DMS79 treated with DMSO at 0.1 percent for 48 hours (cell line): ENCODE measurements at regions not wholly inside any gene's neighbourhood (a gene's known extent, or its start where the extent isn't known, plus 50 kb on each side); places are given as distances from the start of the nearest gene placed in this dataset.
"Not testable (repeated sequence)": the region's sequence is repeated elsewhere in the genome, so short reads cannot be mapped to it uniquely, and the experiment has no call there.

Experiments
- DNase-seq: peaks from one replicate; lab custom pipeline; 2025; lab: John Stamatoyannopoulos, UW

DNA sequence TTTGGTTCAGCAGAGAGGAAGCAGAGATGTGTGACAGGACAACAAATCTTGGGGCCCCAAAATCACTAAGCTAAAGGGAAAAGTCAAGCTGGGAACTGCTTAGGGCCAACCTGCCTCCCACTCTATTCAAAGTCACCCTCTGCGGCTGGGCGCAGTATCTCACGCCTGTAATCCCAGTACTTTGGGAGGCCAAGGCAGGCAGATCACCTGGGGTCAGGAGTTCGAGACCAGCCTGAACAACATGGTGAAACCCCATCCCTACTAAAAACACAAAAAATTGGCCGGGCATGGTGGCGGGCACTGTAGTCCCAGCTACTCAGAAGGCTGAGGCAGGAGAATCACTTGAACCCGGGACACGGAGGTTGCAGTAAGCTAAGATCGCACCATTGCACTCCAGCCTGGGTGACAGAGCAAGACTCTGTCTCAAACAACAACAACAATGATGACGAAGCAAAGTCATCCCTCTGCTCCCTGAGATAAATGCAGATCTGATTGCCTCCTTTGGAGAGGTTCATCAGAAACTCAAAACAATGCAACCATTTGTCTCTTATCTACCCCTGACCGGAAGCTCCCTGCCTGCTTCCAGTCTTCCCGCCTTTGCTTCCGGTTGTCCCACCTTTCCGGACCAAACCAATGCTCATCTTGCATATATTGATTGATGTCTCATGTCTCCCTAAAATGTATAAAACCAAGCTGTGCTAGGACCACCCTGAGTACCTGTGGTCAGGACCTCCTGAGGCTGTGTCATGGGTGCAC is 136.4 kb upstream of the AFDN start:
- DNase-seq: not testable (repeated sequence)

DNA sequence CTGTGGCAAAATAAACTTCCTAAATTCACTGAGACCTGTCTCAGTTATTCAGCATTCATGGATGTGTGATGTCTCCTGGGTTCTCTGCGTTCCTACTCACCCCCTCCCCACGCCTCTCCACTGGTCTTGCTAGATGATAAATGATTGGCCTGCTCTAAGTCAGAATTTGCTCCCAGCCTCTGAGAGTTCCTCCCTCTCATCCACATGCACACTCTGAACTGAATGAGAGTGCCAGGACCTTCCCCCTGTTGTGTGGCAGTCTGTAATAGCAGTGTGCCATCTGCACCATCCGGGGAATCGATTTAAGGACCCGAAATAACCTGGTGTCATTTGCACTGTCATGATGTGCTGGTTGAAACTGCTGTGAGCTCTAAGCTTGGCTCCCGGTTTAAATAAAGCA is 135.8 kb upstream of the AFDN start:
- no peak for DNase-seq

DNA sequence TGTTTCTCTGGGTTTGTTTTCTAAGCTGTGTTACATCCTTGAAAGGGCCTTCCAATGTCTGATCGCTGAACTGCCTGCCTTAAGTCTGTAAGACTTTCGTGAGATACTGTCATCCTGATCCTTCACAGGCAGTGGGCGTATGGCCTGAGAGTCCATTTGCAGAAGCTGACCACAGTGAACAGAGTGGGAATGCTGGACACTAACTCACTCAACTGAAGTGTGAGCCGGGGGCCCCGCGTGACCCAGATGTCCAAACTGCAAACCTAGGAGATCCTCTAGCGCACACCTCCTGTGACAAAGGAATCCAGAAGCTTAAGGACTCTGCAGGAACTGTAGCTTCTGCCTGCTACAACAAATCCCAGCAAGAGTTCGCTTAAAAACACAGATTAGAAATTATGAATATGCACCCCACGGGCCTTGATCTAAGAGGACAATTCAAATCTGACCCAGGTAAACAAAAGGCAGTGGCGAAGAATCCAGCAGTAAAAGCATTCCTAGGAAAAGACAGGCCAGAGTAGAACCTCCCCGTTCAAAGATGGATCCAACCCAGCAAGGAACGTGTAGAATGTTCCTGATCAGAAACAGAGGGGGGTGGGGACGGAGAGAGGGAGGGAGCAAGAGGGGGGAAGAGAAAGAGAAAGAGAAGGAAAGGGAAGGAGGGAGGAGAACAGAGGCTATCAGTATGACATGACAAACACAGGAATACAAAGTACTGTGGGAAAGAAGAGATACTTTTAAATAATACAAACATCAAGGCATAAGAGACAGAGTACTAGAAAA is 135.0 kb upstream of the AFDN start:
- no peak for DNase-seq

DNA sequence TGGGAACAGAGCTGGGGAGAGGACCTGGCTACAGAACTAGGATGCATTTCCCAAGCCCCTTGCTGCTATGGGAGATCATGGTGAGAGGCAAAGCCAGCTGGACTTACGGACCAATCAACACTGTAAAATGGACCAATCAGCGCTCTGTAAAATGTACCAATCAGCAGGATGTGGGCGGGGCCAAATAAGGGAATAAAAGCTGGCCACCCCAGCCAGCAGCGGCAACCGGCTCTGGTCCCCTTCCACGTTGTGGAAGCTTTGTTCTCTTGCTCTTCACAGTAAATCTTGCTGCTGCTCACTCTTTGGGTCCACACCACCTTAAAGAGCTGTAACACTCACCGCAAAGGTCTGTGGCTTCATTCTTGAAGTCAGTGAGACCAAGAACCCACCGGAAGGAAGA is 133.2 kb upstream of the AFDN start:
- DNase-seq: not testable (repeated sequence)

DNA sequence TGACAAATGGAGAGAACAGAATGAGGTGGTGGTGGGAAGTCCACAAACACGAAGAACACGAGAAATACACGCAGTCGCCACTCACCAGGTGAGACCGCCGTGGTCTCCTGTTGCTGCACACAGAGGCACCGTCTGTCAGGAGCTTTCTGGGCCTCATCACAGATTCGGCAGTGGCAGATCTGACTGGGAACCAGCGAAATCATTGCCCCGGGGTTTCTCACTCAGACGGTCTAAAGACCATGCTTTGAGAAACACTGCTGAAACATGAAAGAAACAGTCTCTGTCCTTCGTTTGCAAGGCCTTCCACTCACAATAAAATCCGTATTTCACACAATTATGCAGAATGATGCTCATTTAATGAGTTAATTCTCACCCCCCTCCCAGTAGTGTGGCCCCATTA is 130.9 kb upstream of the AFDN start:
- no peak for DNase-seq

DNA sequence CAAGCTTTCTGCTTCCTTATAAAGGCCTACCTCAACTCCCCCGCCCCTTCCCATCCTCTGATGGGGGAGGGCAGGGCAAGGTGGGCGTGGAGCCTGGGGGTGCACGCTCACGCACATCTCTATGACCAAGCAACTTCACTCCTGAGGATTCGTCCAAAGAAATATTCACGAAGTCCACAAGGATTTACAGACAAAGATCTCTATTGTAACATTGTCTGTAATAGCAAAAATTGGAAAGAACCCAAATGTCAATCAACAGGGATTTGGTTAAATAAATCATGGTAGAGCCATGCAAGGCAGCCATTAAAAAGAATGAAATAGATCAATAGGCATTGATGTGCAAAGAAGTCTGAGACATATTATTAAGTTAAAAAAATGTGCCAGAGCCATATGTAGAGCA is 130.4 kb upstream of the AFDN start:
- DNase-seq: no peak

DNA sequence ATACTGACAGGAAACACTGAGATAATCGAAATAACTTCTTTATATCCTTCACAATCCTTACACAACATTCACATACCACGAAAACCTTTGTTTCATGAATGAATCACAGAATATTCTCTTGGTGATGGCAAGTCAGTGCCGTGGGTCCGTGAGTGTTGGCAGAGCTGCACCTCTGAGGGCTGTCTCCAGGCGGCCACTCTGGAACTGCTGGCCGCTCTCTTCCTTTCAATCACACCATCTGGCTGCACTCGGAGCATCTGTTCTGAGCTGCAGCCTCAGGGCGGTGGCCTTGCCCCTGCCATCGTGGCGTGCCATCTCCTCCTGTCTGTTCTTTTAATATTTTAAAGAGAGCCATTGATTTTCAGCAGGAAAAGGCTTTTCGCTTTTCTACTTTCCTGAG is 129.4 kb upstream of the AFDN start:
- no peak for DNase-seq

DNA sequence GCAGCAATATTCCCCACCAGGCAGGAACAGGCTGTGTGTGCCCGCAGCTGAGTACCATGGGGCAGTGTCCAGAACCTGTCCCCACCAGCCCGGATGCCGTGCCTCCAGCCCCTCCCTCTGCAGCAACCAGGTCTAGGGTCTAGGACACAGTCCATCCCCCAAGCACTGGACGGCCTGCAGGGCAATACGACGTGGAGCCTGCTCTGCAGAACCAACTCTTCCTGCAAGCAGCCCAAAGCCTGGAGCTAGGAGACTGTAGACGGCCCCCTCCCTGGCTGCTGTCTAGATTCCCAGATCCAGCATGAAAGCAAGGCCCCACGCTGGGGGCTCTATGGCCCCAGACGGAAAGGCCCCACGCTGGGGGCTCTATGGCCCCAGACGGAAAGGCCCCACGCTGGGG is 128.2 kb upstream of the AFDN start:
- no peak for DNase-seq

DNA sequence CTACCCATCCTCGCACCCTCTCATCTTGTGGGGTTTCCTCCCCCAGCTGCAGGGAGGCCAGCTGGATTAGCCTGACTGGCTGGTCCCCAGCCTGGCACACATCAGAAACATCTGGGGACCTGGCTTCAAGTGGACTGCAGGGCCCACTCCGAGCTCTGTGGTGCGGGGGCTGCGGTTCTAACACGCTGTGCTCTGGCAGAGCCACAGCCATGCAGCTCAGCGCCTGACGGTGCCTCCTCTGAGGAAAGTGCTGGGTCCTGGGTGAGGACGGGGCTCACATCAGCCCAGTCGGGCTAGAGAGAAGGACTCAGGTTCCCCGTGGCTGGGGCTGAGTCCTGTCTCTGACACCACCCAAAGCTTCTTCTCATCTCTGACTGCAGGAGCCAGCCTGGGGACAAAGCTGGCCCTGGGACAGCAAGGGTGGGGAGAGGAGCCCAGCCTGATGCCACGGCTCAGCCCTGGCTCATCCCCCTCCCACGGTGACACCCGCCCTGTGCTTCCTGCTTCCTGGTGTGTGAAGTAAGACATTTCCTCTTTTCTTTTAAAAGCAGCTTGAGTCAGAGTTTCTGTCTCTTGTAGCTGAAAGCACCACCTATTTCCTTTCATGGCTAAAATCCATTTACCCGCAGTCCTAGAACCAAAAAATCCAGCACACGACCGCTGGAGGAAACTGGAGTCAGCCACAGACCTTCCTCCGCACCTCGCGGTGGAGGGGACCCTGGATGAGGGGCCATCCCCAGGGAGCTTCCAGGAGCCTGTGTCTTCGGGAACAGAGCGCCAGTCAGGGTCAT is 127.4 kb upstream of the AFDN start:
- no peak for DNase-seq

DNA sequence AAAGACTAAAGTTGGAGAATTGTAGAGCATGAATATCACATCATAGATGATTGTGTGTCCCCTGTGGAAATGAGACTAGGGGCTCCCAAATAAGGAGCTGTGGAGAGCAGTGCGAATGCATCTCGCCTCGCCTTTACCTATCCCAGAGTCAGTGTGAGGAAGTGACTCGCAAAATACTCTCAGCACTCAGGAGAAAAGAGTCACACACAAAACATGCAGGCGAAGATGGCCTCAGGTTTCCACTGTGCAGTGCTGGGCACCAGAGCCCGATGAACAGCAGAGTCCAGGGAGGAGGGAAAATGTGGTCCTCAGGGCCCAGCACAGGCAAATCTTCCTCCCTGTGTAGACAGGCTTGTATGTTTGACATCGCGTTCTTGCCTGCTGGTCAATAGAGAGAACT is 126.5 kb upstream of the AFDN start:
- no peak for DNase-seq

DNA sequence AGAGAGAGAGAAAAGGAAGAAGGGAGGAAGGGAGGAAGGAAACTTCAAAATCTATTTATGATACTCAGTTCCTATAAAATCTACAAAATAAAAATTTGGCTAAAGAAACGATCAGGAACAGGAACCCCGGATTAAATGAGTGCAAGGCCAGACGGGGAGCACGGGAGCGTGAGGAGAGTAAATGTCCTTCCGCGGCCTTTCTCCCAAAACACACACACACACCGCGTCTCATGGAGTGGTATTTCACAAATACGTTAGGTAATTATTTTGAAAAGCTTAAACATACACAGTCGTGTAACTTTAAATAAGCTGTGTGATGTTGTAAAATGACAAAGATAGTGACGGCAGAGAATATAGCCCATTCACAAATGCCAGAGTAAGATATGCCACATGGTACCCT is 125.7 kb upstream of the AFDN start:
- no peak for DNase-seq

DNA sequence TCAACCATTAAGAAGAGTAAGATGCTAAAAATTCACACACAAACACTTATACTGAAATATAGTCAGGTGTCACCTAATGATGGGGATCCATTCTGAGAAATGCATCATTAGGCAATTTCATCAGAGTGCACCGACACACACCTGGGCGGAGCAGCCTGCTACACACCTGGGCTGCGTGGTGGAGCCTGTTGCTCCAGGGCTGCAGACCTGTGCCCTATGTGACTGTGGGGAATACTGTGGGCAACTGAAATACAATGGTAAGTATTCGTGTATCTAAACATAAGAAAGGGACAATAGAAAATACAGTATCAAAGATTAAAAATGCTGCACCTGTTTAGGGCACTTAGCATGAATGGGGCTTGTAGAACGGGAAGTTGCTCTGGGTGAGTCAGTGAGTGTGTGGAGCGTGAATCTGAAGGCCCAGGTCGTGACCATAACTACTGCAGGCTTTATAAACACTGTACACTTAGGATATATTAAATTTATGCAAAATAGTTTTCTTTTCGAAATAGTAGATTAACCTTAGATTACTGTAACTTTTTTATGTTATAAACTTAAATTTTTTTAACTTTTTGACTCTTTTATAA is 124.4 kb upstream of the AFDN start:
- no peak for DNase-seq

DNA sequence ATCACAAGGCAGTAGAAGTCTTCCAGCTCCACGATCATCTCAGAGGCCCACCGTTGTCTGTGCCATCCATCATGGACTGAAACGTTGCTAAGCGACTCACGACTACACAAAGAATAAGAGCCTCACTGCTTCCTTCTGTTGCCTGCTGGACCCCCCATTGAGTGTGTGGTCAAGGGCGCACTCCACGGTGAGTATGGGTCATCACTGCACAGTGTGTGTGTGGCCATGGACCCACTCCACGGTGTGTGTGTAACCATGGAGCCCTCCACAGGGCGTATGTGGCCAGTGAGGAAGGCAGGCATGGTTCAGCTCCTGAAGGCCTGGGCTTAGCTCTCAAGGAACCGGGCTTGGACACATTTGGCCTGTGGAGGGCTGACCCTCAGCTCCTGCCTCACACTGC is 123.4 kb upstream of the AFDN start:
- no peak for DNase-seq

DNA sequence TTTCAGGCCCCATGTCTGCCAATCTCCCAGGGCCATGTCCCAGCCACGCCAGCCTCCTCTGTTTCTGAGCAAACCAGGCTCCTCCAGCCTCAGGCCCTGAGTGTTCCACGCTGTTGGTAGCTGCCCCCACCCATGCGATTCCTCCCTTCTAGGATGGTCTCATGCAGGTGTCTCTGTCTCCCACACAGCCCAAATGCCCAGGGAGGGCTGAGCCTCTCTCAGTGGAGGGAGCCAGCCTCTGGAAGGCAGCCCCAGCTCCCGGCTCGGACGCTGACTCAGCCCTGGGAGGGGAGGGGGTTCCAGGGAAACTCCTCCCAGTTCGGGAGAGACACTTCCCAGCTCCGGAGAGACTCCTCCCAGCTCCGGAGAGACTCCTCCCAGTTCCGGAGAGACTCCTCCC is 122.9 kb upstream of the AFDN start:
- DNase-seq: no peak

DNA sequence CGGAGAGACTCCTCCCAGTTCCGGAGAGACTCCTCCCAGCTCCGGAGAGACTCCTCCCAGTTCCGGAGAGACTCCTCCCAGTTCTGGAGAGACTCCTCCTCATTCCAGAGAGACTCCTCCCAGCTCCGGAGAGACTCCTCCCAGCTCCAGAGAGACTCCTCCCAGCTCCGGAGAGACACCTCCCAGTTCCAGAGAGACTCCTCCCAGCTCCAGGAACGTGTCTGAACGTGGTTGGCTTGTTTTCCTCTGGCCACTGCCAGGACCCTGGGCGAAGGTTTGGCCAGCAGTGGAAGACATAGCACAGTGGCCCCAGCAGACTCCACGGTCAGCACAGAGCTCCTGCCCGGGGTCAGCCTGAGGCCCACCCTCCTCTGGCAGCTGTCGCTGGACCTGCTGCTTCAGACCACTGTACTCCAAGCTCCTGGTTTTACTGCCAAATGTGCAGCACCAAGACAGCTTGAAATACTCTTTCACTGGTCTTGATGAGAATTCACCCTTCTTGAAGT is 122.3 kb upstream of the AFDN start:
- DNase-seq: no peak

DNA sequence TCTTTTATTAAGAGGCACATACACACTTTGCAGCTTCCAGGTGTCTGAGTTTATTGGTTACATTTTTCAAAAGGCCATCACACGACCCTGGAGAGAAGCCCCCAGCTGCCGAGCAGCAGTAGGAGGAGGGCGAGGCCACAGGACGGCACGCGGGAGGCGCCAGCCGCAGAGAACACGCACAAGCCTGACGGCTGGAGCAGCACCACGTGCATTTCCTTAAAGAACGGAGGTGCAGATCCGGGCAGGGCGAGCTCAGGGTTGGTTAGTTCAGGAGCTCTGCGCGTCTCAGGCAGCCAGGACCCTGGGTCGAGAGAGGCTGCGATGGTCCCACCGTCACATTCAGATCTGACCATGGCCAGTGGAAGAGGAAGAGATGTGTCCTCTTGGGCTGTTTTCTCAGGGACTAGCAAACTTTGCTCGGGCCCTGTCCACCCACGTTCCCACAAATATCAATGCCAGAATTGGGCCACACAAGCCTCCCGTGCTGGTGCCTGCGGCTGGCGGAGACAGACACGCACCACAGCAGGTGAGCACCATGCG is 121.4 kb upstream of the AFDN start:
- no peak for DNase-seq

DNA sequence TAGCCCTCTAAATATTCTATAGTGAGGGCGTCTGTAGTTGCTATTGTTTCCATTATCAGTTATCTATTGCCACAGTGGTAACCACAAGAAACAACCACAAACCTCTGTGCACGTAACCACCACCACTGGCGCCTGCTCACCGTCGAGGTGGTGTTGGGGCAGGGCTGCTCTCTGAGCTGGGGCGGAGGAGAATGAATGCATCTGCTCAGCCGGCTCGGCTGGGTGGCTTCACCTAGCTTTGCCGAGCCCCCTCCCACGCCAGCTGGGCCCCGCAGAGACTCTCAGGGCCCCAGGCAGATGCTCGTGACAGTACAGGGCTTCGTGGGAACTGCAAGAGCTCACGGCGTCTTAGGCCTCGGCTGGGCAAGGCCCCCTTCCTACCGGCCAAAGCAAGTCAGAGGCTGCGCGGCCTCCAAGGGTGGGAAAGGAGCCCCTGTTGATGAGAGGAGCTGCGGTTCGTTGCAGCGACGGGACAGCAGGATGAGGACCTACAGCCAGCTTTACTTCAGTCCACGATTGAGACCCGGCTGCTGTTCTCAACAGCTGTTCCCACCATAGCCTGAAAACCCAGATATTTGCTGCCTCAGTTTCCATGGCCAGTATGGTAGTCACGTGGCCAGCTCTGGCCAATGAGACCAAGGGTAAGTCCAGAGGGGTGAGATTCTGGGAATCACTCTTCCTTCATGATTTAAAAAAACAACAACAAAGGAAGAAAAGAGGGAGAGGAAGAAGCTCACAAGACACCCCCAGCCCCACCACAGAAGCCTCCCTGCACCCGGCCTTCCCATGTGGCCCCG is 120.2 kb upstream of the AFDN start:
- DNase-seq: no peak

DNA sequence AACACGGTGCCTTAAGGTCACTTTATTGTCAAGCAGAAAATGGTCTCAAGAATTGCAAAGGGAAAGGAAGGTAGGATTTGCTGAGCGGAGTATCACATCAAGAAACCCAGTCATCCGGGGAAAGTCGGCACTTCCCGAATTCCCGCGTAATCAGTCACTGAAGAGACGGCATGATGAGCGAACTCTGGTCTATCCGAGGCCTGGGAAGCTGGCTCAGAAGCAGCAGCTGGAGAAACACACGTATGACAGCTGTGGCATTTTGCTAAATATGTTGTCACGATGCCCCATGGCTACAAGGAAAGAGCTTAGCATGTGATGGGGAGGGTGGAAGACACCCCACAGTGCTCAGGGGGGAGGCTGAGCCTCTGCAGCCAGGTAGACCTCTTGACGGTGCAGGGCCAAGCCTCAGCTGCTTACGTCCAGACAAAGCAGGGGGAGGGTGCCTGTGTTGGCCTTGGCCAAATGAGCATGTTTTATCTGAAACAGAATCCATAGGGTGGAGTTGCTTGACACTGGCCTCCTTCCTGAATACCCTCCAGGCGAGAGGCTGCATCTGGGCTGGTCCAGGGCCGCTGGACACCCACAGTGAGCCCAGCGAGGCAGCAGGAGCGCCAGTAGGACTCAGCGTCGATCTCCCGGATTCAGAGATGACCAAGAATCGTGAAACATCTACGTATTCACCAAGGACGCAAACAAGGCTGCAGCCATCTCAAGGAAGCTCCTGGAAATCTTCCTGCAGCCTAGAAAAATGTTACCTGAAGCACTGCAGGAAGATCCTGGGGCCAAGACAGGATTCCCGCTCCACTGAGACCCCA is 118.8 kb upstream of the AFDN start:
- DNase-seq: no peak

DNA sequence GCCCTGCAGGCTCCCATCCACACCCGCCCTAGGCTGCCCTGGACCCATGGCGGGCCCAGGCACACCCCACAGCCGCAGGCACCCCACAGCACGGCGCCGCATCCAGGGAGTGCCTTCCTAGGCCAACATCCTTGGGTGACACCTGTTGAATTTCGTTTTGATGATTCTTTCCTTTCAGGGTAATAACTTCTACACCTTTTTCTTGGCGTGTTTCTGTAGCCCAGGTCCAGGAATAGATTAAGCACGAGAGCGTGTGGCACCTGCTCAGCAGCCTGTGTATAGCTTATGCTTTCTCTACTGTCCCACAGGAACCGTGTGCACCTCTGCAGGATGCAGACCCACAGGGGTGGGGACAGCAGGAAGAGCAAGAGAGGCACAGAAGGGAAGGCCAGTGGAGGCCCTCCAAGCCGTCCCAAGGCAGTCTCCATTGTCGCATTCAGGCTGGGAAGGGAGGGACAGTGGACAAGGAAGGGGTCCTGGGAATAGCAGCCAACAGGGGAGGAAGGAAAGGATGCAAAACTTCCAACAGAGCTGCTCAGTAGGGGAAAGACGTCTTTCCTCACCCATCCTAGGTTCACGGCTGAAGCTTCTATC is 118.1 kb upstream of the AFDN start:
- no peak for DNase-seq

DNA sequence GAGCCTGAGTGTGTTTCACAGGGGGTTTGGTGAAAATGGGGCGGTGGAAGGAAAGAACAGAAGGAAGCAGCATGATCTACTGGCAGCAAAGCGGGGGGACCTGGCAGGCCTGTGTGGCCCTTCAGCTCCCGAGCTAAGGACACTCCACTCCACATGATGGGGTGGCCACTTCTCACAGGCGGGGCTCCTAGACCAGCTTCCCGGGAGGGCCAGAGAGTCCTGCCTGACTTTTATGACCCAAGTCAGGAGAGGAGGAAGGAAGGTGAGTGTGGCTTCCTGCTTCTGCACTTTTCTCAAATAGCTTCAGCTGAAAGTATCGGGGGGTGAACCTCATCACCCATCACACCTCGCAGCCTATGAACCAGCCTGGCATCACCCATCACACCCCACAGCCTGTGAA is 117.5 kb upstream of the AFDN start:
- no peak for DNase-seq
